K562 (cell line): ENCODE measurements at regions not wholly inside any gene's neighbourhood (a gene's known extent, or its start where the extent isn't known, plus 50 kb on each side); places are given as distances from the start of the nearest gene placed in this dataset.

Source experiments
- CAMTA2 ChIP-seq: fragments of 250-450 bp; sonication (Bioruptor Pico); conservative IDR thresholded peaks from 2 replicates; pipeline ENCODE4 v1.5.1; 2022
- SETDB1 ChIP-seq: IDR thresholded peaks from one replicate; pipeline ENCODE4 v1.6.1; 2012; ENCODE audit warnings: low read length, control low read depth, inconsistent platforms
- ZNF274 ChIP-seq: IDR thresholded peaks from 2 replicates; pipeline ENCODE4 v1.6.1; 2011; ENCODE audit warnings: low read depth, mild to moderate bottlenecking, low read length, moderate library complexity, borderline replicate concordance
- ZNF79 ChIP-seq: fragments of 250-450 bp; sonication (Bioruptor Pico); IDR thresholded peaks from 2 replicates; pipeline ENCODE4 v1.4.0; 2020; ENCODE audit warnings: low read depth, mild to moderate bottlenecking, moderate library complexity
- TF ChIP-seq, protein P1 (sequence below), 2 experiments: IDR thresholded peaks; 2 replicates each; pipeline ENCODE4 v1.6.1; 2011; ENCODE audit warnings: borderline replicate concordance in 1 of 2, control low read depth in 1 of 2, low read depth in 1 of 2, low read length in 1 of 2, mild to moderate bottlenecking in 1 of 2, mixed read lengths in 1 of 2, moderate library complexity in 1 of 2; ENCODE audit not compliant: insufficient read depth in 1 of 2, insufficient read length in 1 of 2, poor library complexity in 1 of 2, severe bottlenecking in 1 of 2; ENCODE audit errors: extremely low read depth in 1 of 2

DNA sequence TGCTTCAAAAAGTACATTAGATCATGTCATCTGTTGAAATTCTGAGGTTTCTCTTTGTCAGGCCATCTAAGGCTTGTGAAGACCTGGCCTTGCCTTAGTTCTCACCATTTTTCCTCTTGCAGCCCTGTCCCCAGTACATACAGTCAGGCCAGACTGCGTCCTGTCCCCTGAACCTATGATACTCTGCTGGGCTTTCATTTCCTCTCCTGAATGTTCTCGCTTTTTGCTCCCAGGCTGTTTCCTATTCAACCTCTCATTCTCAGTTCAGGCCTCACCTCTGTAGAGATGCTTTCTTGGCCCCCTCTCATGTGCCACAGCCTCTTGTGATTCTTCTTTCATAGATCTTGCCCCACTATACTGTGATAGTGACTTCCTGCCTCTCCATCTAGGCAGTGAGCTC lies 648.8 kb upstream of the KCNMB2 start:
- TF ChIP-seq SETDB1: no peak
- TF ChIP-seq, protein P1, sequence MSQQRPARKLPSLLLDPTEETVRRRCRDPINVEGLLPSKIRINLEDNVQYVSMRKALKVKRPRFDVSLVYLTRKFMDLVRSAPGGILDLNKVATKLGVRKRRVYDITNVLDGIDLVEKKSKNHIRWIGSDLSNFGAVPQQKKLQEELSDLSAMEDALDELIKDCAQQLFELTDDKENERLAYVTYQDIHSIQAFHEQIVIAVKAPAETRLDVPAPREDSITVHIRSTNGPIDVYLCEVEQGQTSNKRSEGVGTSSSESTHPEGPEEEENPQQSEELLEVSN (IDR thresholded peaks at IDR 0.05; ENCODE audit: borderline replicate concordance in 1 of 2, extremely low read depth in 1 of 2, insufficient read depth in 1 of 2, insufficient read length in 1 of 2, low read depth in 1 of 2, low read length in 1 of 2, poor library complexity in 1 of 2, severe bottlenecking in 1 of 2): no peak
- TF ChIP-seq ZNF79 (CRISPR knock-in tag): no peak
- TF ChIP-seq CAMTA2 (CRISPR knock-in tag): no peak
- no peak for TF ChIP-seq ZNF274
